ENCODE measurements at regions not wholly inside any gene's neighbourhood (a gene's known extent, or its start where the extent isn't known, plus 50 kb on each side); places are given as distances from the start of the nearest gene placed in this dataset.

- DNase-seq = no peak
- H3K27ac ChIP-seq = no peak overlapping the region
- no peaks in the 10 kb centered on the region for H3K27me3 ChIP-seq (replicated peaks in 1 of 7)
- intact Hi-C loops (cut with DNase I; ENCODE audit: low total_unique reads) = no loop called here
- TF ChIP-seq POLR2AphosphoS5 (IDR thresholded peaks at IDR 0.05) (no peak), CTCF (IDR thresholded peaks at IDR 0.05 in 8 of 11, conservative IDR thresholded peaks at IDR 0.05 in 3 of 11) (no peak), POLR2A (IDR thresholded peaks at IDR 0.05) (no peak)
- WGBS, 5 donors = 94 to 98% (median 94%) methylated on average over 2 of the region's 2 CpGs
- H3K4me1 ChIP-seq = peaks cover 0 to 5% (median 0%) of the 10 kb centered on the region in 6 donors
- no peaks in the 10 kb centered on the region for H3K36me3 ChIP-seq
- no peak overlapping the region for H3K4me3 ChIP-seq
- H3K9me3 ChIP-seq = no peaks in the 10 kb centered on the region
Observed at GRCh38 chr7:152905949-152906348, 146.4 kb downstream of the ACTR3B start.

DNA sequence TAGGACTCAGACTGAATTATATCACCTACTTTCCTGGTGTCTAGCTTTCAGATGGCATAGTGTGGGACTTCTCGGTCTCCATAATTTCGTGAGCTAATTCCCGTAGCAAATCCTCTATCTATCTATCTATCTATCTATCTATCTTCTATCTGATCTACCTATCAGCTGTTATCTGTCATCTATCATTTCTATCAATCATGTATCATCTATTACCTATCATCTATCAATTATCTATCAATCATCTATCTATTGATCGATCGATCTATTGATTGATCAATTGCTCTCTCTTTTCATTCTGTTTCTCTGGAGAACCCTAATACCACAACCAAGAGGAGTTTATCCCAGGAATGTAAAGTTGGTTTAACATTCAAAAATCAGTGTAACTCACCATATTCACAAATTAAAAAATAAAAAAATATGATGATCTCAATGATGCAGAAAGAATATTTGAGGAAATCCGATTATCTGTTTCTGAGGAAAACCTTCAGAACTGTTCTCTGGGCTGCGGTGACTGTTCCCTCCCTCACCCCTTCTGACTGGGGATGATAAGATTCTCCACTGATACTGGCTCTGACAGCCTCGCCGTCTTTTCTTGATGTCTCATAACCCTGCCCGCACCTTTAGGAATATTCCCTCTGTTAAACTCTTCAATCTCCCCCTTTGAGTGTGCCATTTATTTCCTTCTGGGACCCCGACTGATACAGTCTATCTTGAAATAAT lies 147.7 kb downstream of the ACTR3B start:
- Histone ChIP-seq H3K4me1 (peaks cover 0 to 5% (median 0%) of the 10 kb centered on the region in 6 donors), H3K27me3 (replicated peaks in 1 of 7) (no peaks in the 10 kb centered on the region), H3K36me3 (no peaks in the 10 kb centered on the region), H3K4me3 (no peak overlapping the region), H3K9me3 (no peaks in the 10 kb centered on the region), H3K27ac (no peak overlapping the region)
- no peak for TF ChIP-seq CTCF (IDR thresholded peaks at IDR 0.05 in 8 of 11, conservative IDR thresholded peaks at IDR 0.05 in 3 of 11)
- no peak for TF ChIP-seq POLR2AphosphoS5 (IDR thresholded peaks at IDR 0.05)
- 83 to 95% (median 93%) methylated on average over 11 of the region's 11 CpGs for WGBS, 5 donors
- intact Hi-C loops (cut with DNase I; ENCODE audit: low total_unique reads) = no loop called here
- no peak for DNase-seq

DNA sequence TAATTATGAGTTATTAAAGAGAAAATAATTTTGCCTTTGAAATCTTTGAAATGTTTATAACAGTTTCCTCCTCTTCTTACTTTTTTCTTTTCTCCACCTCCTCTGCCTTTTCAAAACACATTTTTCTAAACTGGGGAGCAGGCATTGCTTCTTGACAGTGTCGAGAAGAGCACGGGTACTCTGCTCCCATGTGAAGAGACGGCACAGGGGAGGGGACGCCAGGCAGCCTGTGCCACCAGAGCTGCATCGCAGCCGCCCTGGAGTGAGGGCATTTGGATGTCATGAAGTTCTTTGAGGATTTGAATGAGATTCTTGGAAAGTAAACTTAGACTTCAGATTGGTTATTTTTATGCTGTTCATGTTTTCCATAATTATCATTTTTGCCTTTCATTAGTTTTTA lies 149.7 kb downstream of the ACTR3B start:
- no peak overlapping the region for H3K27ac ChIP-seq
- H3K4me3 ChIP-seq = no peak overlapping the region
- no peak for DNase-seq
- no peak for TF ChIP-seq POLR2AphosphoS5 (IDR thresholded peaks at IDR 0.05)
- TF ChIP-seq POLR2A (IDR thresholded peaks at IDR 0.05) = no peak
- no peak for TF ChIP-seq CTCF (IDR thresholded peaks at IDR 0.05 in 8 of 11, conservative IDR thresholded peaks at IDR 0.05 in 3 of 11)
- H3K4me1 ChIP-seq = peaks cover 0 to 5% (median 0%) of the 10 kb centered on the region in 6 donors
- no peaks in the 10 kb centered on the region for H3K36me3 ChIP-seq
- H3K9me3 ChIP-seq = no peaks in the 10 kb centered on the region
- intact Hi-C loops (cut with DNase I; ENCODE audit: low total_unique reads) = no loop called here
- H3K27me3 ChIP-seq (replicated peaks in 1 of 7) = no peaks in the 10 kb centered on the region
- 77 to 93% (median 86%) methylated on average over 6 of the region's 6 CpGs for WGBS, 5 donors

- H3K36me3 ChIP-seq = no peaks in the 10 kb centered on the region
- H3K4me1 ChIP-seq = peaks cover 0 to 5% (median 0%) of the 10 kb centered on the region in 6 donors
- no peak overlapping the region for H3K4me3 ChIP-seq
- 66 to 76% (median 70%) methylated on average over 12 of the region's 12 CpGs for WGBS, 5 donors
- intact Hi-C loops (cut with DNase I; ENCODE audit: low total_unique reads) = no loop called here
- no peaks in the 10 kb centered on the region for H3K9me3 ChIP-seq
- DNase-seq = no peak
- TF ChIP-seq POLR2AphosphoS5 (IDR thresholded peaks at IDR 0.05) (no peak), CTCF (IDR thresholded peaks at IDR 0.05 in 8 of 11, conservative IDR thresholded peaks at IDR 0.05 in 3 of 11) (no peak), POLR2A (IDR thresholded peaks at IDR 0.05) (no peak)
- H3K27ac ChIP-seq = no peak overlapping the region
- no peaks in the 10 kb centered on the region for H3K27me3 ChIP-seq (replicated peaks in 1 of 7)
Observed at GRCh38 chr7:152909683-152910544, 150.4 kb downstream of the ACTR3B start.

Measured in spleen (tissue), 11 donors.